Neural progenitor cell (in vitro differentiated cells): ENCODE measurements at regions not wholly inside any gene's neighbourhood (a gene's known extent, or its start where the extent isn't known, plus 50 kb on each side); places are given as distances from the start of the nearest gene placed in this dataset.

ENCODE experiments used
- DNase-seq: peaks from one replicate; pipeline ENCODE4 v3.0.0-alpha.2; 2016; ENCODE audit warnings: low spot score
- H2AFZ ChIP-seq: fragments of 200-600 bp; sonication (generic); replicated peaks from 2 replicates; pipeline ENCODE4 v1.6.1; 2016; ENCODE audit warnings: antibody characterized with exemption
- H3F3A ChIP-seq: fragments of 200-600 bp; sonication (generic); 2 replicates; pipeline ENCODE4 v1.6.1; 2016; ENCODE audit warnings: antibody characterized with exemption, low read depth
- H3K27ac ChIP-seq: fragments of 200-600 bp; sonication (generic); 2 replicates; pipeline ENCODE4 v1.5.1; 2016; ENCODE audit warnings: mild to moderate bottlenecking
- H3K27me3 ChIP-seq: fragments of 200-600 bp; sonication (generic); 2 replicates; pipeline ENCODE4 v1.6.1; 2016; ENCODE audit warnings: mild to moderate bottlenecking, moderate library complexity
- H3K36me3 ChIP-seq: fragments of 200-600 bp; sonication (generic); 2 replicates; pipeline ENCODE4 v1.5.1; 2016
- H3K4me1 ChIP-seq: fragments of 200-600 bp; sonication (generic); 2 replicates; pipeline ENCODE4 v1.6.1; 2016; ENCODE audit warnings: mixed run types
- H3K4me2 ChIP-seq: fragments of 200-600 bp; sonication (generic); 2 replicates; pipeline ENCODE4 v1.6.1; 2016
- H3K4me3 ChIP-seq: fragments of 200-600 bp; sonication (generic); 2 replicates; pipeline ENCODE4 v1.5.1; 2016
- H3K79me2 ChIP-seq: fragments of 200-600 bp; sonication (generic); 2 replicates; pipeline ENCODE4 v1.6.1; 2016; ENCODE audit warnings: low read depth
- H3K9ac ChIP-seq: fragments of 200-600 bp; sonication (generic); 2 replicates; pipeline ENCODE4 v1.6.1; 2016
- H3K9me3 ChIP-seq: fragments of 200-600 bp; sonication (generic); 2 replicates; pipeline ENCODE4 v1.5.1; 2016; ENCODE audit warnings: low read depth
- H4K20me1 ChIP-seq: fragments of 200-600 bp; sonication (generic); 2 replicates; pipeline ENCODE4 v1.6.1; 2016; ENCODE audit warnings: low read depth
- H3K27ac Mint-ChIP-seq: 3 replicates; pipeline ENCODE4 v1.8.0; 2021; ENCODE audit warnings: mixed read lengths
- H3K27me3 Mint-ChIP-seq: 2 replicates; pipeline ENCODE4 v1.8.0; 2022; ENCODE audit warnings: low read depth, mild to moderate bottlenecking, inconsistent platforms, moderate library complexity, mixed read lengths; ENCODE audit not compliant: insufficient read depth
- H3K36me3 Mint-ChIP-seq: 3 replicates; pipeline ENCODE4 v1.8.0; 2021; ENCODE audit warnings: mixed read lengths
- H3K4me1 Mint-ChIP-seq: 3 replicates; pipeline ENCODE4 v1.8.0; 2021; ENCODE audit warnings: mixed read lengths
- H3K4me3 Mint-ChIP-seq: 3 replicates; pipeline ENCODE4 v1.8.0; 2021; ENCODE audit warnings: mild to moderate bottlenecking, moderate library complexity, mixed read lengths
- H3K9me3 Mint-ChIP-seq: 3 replicates; pipeline ENCODE4 v1.8.0; 2020; ENCODE audit warnings: mixed read lengths
- EZH2 ChIP-seq: fragments of 200-600 bp; sonication (generic); IDR thresholded peaks from 2 replicates; pipeline ENCODE4 v1.6.1; 2017; ENCODE audit warnings: antibody characterized with exemption, mild to moderate bottlenecking, moderate library complexity
- EZH2phosphoT487 ChIP-seq: fragments of 200-600 bp; sonication (generic); IDR thresholded peaks from 2 replicates; pipeline ENCODE4 v1.6.1; 2017; ENCODE audit warnings: antibody characterized with exemption
- TF ChIP-seq, protein P1 (sequence below): fragments of 200-600 bp; sonication (generic); IDR thresholded peaks from 2 replicates; pipeline ENCODE4 v1.5.1; 2017; ENCODE audit warnings: antibody characterized with exemption, mild to moderate bottlenecking

DNA sequence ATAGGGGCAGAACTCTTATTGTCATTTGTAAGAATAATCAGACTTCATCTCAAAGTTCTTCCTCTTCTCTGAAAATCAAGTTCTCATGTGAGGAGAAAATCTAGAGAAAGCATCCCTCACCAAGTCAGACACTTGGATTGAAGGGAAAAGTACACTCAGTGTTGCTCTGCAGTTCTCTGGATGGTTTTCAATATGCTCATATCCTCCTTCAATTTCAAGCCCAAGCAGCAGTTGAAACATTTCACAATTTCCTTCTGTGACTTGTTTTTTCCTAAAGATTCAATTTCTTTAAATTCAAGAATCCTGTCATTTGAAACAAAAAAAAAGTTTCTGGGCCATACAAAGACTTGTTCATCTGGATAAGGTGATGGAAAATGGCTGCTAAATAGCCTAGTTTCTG is 140.2 kb upstream of the AHI1 start:
- Histone ChIP-seq H4K20me1 (no peaks in the 10 kb centered on the region), H3K4me2 (no peak overlapping the region), H3K4me3 (no peak overlapping the region), H3K36me3 (no peaks in the 10 kb centered on the region), H2AFZ (no peak overlapping the region), H3K79me2 (no peaks in the 10 kb centered on the region), H3K4me1 (no peaks in the 10 kb centered on the region), H3K9me3 (no peaks in the 10 kb centered on the region), H3K9ac (no peak overlapping the region), H3K27me3 (no peaks in the 10 kb centered on the region), H3F3A (no peaks in the 10 kb centered on the region), H3K27ac (no peak overlapping the region)
- no peak overlapping the region for H3K27ac Mint-ChIP-seq
- no peaks in the 10 kb centered on the region for H3K27me3 Mint-ChIP-seq
- TF ChIP-seq, protein P1, sequence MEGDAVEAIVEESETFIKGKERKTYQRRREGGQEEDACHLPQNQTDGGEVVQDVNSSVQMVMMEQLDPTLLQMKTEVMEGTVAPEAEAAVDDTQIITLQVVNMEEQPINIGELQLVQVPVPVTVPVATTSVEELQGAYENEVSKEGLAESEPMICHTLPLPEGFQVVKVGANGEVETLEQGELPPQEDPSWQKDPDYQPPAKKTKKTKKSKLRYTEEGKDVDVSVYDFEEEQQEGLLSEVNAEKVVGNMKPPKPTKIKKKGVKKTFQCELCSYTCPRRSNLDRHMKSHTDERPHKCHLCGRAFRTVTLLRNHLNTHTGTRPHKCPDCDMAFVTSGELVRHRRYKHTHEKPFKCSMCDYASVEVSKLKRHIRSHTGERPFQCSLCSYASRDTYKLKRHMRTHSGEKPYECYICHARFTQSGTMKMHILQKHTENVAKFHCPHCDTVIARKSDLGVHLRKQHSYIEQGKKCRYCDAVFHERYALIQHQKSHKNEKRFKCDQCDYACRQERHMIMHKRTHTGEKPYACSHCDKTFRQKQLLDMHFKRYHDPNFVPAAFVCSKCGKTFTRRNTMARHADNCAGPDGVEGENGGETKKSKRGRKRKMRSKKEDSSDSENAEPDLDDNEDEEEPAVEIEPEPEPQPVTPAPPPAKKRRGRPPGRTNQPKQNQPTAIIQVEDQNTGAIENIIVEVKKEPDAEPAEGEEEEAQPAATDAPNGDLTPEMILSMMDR, result no peak
- no peak for TF ChIP-seq EZH2phosphoT487
- no peak for TF ChIP-seq EZH2
- H3K4me1 Mint-ChIP-seq, result no peaks in the 10 kb centered on the region
- DNase-seq, result no peak
- H3K4me3 Mint-ChIP-seq, result no peak overlapping the region
- no peaks in the 10 kb centered on the region for H3K36me3 Mint-ChIP-seq
- H3K9me3 Mint-ChIP-seq, result no peaks in the 10 kb centered on the region

DNA sequence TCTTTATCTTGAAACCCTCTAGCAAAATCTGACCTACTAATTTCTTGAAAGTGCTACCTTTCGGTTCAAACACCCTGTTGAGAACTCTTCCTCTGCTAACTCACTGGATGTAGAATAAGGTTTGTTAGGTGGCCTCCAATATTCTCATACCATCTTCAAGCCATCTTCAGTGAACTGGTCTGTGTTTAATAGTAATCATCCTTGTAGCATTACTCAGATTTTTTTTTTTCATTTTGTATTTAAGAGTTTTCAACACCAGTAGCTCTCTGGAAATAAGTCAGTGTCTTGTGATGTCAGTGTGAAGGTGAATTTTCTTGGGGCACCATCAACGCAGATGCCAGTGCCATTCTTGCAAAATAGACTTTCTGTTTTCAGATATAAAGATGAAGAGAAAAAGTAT is 140.6 kb upstream of the AHI1 start:
- no peak overlapping the region for H3K9ac ChIP-seq
- H3K4me3 ChIP-seq, result no peak overlapping the region
- no peak overlapping the region for H3K4me2 ChIP-seq
- no peaks in the 10 kb centered on the region for H3K9me3 ChIP-seq
- no peaks in the 10 kb centered on the region for H3K36me3 ChIP-seq
- no peaks in the 10 kb centered on the region for H3K27me3 ChIP-seq
- H2AFZ ChIP-seq, result no peak overlapping the region
- H4K20me1 ChIP-seq, result no peaks in the 10 kb centered on the region
- no peaks in the 10 kb centered on the region for H3K79me2 ChIP-seq
- H3K27me3 Mint-ChIP-seq, result no peaks in the 10 kb centered on the region
- DNase-seq, result no peak
- no peaks in the 10 kb centered on the region for H3K4me1 Mint-ChIP-seq
- H3F3A ChIP-seq, result no peaks in the 10 kb centered on the region
- no peak overlapping the region for H3K27ac ChIP-seq
- no peaks in the 10 kb centered on the region for H3K4me1 ChIP-seq
- H3K9me3 Mint-ChIP-seq, result no peaks in the 10 kb centered on the region
- H3K36me3 Mint-ChIP-seq, result no peaks in the 10 kb centered on the region
- H3K27ac Mint-ChIP-seq, result no peak overlapping the region
- TF ChIP-seq, protein P1, result no peak
- TF ChIP-seq EZH2 (no peak), EZH2phosphoT487 (no peak)
- no peak overlapping the region for H3K4me3 Mint-ChIP-seq

DNA sequence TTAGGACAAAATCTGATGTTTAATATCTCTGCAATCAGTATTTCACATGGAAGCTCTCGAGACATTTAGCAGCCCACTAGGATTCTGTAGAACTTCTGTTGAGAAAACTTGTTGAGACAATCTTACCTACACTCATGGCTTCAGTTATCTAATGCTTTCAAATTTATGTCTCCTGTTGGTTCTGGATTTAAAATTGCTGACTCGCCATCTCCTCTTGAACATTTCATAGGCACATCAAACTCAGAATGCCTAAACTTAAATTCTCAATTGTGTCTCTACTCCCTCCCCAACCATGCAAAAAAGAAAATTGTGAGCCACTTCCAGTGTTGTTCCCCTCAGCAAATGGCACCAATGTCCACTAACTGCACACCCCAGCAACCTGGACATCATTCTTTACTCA is 142.5 kb upstream of the AHI1 start:
- Mint-ChIP-seq H3K27me3 (no peaks in the 10 kb centered on the region), H3K4me1 (no peaks in the 10 kb centered on the region), H3K36me3 (no peaks in the 10 kb centered on the region), H3K4me3 (no peak overlapping the region), H3K9me3 (no peaks in the 10 kb centered on the region), H3K27ac (no peak overlapping the region)
- Histone ChIP-seq H3K27me3 (no peaks in the 10 kb centered on the region), H3K27ac (no peak overlapping the region), H3K4me3 (no peak overlapping the region), H3K36me3 (no peaks in the 10 kb centered on the region), H3F3A (no peaks in the 10 kb centered on the region), H2AFZ (no peak overlapping the region), H3K4me1 (no peaks in the 10 kb centered on the region), H3K4me2 (no peak overlapping the region), H3K9me3 (no peaks in the 10 kb centered on the region), H4K20me1 (no peaks in the 10 kb centered on the region), H3K79me2 (no peaks in the 10 kb centered on the region), H3K9ac (no peak overlapping the region)
- TF ChIP-seq, protein P1, result no peak
- TF ChIP-seq EZH2 (no peak), EZH2phosphoT487 (no peak)
- DNase-seq, result no peak
